OCI-M2 (cell line): ENCODE measurements at regions not wholly inside any gene's neighbourhood (a gene's known extent, or its start where the extent isn't known, plus 50 kb on each side); places are given as distances from the start of the nearest gene placed in this dataset.
"Not testable (repeated sequence)": the region's sequence is repeated elsewhere in the genome, so short reads cannot be mapped to it uniquely, and the experiment has no call there.

Experiments
- DNase-seq: peaks from one replicate; lab custom pipeline; 2025; ENCODE audit not compliant: unreplicated experiment; lab: John Stamatoyannopoulos, UW

DNA sequence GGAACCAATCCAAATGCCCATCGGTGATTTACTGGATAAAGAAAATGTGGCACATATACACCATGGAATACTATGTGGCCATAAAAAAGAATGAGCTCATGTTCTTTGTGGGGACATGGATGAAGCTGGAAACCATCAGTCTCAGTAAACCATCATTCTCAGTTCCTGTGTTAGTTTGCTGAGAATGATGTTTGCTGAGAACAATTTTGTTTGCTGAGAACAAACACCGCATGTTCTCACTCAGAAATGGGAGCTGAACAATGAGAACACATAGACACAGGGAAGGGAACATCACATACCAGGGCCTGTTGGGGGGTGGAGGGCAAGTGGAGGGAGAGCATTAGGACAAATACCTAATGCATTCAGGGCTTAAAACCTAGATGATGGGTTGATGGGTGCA, 185.5 kb downstream of the ANXA1 start:
- not testable (repeated sequence) for DNase-seq

DNA sequence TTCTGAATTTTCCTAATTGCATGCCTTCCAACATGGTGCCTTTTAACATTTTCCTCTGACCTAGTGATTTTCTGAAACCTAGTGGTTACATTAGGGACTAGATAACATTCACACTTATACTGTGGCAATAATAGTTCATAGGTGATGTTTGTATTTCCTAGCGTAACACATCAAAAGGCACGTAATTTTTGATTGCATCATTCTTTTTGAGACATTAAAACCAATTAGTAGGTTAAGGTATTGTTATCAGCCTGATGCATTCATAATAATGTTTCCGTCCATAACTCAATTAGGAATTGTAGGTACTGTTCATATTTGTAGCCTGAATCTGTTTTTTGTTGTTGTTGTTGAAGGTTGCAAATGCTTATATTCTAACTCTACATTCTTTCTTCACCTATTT, 192.4 kb downstream of the ANXA1 start:
- no peak for DNase-seq

DNA sequence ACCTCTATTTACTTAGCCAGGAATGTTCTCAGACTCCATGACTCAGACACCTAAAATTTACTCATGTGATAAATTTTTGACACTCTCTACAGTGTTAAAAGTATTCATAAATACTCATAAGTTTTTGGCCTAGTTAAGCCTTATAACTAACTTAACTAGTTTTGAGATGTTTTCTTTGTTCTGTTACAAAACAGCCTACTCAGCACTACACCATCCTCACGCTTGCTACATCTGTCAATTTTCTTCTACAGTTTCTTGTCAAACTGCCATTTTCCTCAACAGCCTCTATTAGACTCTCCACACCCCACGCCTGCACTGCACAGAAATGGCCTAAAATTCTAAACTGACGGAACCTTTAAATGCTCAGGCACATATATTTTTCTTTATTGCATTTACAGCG, 195.5 kb downstream of the ANXA1 start:
- no peak for DNase-seq

DNA sequence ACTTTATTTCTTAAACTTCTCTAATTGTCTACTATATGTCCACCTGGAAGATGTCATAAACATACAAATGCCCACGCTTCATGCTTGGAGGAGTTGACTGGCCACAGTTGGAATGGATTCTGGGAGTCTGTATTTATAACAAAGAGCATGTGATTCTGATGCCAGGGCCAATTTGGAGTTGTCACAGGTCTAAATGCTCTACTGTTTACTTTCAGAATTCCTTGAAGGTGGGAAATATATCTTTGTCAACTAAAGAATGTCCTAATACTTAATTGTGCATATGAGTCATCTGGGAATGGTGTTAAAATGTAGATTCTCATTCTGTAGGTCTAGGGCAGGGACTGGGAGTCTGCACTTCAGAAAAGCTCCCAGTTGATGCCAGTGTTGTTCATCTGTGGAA, 196.1 kb downstream of the ANXA1 start:
- DNase-seq = no peak

DNA sequence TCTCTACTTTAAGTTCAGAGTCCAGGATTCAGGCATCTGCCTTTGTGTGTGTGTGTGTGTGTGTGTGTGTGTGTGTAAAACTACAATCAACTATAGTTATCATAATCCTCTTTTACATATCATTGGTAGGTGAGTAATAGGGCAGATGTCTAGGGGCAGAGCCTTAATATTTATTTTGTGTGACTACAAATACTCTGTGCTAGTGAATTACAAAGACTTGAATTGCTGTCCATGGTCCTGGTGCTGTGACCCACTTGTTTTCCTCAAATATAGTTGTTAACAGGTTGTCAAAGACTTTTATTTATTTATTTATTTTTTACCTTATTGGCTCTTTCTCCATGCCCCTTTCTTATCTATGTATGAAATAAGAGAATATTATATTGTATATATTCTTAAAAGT, 196.8 kb downstream of the ANXA1 start:
- DNase-seq = no peak

DNA sequence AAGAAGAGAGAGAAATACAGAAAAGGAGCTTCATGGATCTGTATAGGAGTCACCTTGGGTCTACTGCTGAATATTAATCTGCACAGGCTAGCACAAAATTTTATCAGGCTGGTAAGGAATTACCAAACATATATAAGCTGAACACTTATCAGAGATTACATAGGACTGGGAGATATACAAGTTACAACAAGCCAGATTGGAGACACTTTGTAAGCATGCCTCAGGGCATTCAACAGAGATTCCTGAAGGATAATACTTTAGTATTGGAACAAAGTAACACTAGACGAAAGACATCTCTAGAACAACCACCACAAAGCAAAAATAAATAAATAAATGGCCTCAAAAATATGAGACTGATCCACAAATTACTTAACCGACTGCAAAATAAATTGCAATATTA, 197.8 kb downstream of the ANXA1 start:
- no peak for DNase-seq

DNA sequence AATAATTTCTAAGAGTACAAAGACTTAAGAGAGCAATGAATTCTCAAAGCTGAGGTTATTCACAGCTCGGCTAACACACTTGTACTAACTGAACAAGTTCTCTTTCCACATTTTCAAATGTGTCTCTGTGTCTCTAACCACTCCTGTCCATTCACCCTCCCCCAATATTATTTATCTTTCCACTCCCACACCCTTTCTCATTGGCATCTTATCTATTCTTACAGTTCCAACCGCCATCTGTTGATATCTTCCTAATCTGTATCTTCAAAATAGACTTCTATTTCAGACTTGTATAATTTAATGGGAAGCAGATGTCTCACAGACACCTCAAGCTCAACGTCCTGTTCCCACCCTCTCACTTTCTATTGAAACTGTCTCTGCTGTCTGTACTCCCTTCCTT, 205.9 kb downstream of the ANXA1 start:
- peak; percentile 48 for DNase-seq

DNA sequence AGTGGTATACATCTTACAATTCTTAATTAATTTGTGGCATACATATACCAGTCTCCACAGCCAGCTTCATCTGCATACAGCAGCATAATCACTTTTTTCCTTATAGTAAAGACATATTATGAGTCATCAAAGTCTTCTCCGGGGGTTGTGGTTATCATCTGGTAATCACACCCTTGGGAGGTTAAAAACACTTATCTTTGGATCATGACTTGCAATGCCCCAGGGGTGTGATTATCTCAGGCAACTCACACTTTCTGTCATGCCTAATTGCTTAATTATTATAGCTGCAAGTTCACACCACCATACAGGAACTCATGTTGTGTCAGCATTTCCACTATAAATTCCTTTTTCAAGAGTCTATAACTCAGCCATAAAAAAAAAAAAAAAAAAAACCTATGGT, 218.4 kb downstream of the ANXA1 start:
- DNase-seq = no peak

DNA sequence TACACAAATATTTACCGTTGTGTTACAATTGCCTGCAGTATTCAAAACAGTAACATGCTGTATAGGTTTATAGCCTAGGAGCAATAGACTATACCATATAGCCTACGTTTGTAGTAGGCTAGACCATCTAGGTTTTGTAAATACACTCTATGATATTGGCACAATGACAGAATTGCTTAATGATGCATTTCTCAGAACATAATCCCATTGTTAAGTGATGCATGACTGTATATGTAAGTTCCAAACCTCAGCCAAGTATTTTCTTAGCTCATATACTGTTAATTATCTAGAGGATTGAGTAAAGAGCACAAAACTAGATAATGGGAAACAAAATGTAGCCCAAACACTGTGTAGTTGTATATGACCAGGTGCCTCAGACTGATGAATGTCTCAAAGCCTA, 220.1 kb downstream of the ANXA1 start:
- DNase-seq = no peak

DNA sequence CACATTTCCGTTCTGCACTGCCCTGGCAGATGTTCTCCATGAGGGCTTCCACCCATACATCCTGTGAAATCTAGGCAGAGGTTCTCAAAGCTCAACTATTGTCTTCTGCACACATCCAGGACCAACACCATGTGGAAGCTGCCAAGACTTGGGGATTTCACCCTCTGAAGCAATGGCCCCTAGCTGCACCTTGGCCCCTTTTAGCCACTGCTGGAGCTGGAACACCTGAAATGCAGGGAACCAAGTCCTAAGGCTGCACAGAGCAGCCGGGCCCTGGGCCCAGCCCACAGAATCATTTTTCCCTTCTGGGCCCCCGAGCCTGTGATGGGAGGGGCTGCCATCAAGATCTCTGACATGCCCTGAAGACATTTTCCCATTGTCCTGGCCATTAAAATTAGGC, 228.7 kb downstream of the ANXA1 start:
- DNase-seq = no peak

DNA sequence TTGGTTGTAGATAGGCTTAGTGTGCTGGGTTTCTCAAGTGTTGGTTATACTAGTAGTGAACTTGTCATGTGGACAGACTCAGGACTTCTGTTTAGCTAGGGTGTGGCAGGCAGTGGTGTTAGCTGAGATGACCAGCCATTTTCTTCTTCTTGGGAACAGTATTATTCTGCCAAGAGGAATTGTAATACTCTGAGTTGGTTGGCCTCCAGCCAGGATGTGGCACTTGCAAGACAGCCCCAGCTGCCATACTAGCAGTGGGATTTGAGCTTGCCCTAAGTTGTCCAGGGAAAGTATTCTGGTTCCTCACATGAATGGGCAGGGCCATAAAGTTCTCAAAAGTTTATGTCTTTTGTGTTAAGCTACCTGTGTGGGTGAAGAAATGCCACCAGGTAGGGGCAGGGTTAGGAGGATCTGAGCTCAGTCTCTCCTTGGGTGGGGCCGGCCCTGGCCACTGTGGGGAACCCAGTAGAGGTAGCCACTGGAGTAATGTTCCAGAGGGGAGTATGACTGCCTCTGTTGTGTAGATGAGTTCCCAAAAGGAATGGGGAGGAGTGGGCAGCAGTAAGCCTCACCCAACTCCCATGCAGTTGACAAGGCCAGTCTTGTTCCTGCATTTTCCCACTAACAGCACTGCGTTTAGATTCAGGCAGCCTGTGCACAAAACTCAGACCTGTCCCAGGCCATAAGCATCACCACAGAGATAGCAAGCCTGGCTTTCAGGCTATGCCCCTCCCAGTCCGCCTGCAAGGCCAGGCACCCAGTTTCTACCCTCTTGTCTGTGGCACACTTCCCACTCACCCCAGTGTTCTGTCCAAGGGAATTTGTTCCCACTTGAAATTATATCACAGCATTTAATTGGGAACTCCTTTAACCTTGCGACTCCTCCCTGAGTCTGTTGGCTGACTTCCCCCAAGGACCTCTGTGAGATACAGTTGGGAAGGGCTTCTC, 250.7 kb downstream of the ANXA1 start:
- no peak for DNase-seq

DNA sequence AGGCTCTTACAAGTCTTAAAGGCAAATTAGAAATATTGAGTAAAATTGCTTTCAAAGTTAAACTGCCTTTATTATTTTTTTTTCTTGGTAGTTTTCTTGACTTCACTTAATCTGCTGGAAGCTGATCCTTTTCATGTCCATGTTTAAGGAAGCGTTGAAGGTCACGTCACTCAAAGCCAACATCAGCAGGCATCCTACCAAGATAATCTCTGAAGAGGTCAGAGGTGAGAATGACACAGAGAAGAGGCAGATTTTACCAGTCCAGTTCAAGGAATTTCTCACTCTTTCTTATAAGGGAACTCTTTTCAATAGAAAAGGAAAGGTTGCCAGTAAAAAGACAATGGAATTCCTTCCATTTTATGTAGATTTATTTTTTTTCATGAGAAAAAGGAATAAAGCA, 259.8 kb downstream of the ANXA1 start:
- DNase-seq = no peak

DNA sequence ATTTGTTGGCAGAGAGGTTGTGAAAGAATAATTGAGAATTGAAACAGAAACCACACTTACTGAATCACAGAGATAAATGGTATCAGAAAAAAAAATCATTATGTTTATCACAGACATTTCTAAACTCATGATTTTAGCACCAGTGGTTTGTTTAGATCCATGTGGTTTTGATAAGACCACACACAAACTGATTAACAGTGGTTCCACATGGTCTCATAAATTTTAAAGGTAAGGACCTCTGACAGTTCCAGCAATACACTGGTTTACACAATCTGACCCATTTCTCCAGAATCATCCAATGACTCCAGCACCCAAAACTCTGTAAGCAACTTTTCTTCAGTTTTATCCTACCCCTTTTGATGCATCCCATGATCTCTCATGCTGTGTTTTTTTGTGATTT, 261.2 kb downstream of the ANXA1 start:
- DNase-seq = no peak

DNA sequence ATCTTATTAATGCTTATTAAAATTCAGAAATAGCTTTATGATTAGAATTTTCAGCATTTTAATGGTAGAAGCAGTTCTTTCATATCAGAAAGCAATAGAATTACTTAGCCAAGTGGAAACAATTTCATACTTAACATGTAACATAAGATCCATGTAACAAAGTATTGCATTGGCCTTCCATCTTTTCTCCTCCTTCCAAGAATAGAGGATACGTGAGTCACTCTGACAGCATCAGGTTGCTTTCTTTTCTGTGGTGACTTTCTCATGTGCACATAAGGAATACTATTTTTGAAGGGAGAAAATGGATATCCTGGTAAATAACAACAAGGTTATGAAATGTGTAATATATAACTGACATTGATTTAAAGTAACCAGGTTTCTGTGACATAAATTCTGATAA, 272.2 kb downstream of the ANXA1 start:
- no peak for DNase-seq

DNA sequence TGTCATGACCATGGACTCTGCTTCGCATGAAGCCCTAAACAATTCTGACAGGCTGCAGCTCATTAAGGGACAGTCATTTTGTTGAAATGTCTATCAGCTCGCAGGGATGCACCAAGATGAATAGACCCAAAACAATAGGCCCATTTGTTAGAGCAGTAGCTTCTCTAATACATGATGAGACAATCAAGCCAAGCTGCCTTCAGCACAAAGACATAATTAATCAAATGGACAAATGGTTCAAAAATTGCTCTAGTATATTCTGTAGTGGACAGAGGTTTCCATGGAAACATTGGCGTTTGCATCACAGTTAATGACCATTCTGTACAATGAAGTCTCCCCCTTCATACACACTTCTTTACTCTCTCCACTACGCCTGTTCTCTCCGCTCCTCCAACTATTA, 274.6 kb downstream of the ANXA1 start:
- no peak for DNase-seq

DNA sequence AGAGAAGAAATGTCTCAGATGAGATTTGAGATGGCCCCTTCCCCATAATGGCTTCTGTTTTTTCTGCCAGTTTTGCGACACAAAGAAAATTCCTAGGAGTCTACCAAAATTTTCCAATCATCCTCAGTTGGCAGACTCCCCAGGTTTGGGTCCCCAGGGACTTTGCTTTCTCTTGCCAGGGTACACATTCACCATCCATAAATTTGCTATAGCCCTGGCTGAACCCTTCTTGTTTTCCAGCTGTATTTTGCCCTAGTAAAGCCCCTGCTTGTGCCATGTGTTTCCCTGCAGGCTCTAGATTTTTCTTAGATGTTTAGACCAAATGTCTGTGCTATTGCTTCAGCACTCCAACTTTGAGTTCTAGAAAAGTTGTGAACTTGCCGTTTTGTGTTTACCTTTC, 283.2 kb downstream of the ANXA1 start:
- no peak for DNase-seq

DNA sequence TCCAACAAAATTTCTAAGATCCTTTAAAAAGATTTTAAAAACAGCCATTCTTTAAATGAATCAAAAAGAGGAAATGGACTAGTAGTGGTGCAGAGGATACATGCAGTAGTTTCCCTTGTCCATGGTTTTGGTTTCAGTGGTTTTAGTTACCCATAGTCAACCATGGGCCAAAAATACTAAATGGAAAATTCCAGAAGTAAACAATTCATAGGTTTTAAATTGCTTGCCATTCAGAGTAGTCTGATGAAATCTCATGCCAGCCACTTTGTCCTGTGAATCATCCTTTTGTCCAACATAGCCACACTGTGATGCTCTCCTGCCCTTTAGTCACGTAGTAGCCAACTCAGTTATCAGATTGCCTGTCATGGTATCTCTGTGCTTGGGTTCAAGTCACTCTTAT, 286.1 kb downstream of the ANXA1 start:
- no peak for DNase-seq

DNA sequence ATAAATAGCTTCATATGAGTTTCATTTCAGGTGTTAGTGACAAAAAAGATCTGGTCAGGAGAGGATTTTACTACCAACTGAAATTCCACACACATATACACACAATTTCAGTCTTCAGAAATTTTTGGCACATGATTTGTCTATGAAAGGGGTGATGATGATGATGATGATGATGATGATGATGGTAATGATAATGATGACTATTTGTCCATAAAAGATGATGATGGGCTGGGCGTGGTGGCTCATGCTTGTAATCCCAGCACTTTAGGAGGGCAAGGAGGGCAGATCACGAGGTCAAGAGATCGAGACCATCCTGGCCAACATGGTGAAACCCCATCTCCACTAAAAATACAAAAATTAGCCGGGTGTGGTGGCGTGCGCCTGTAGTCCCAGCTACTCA, 288.2 kb downstream of the ANXA1 start:
- DNase-seq = not testable (repeated sequence)

DNA sequence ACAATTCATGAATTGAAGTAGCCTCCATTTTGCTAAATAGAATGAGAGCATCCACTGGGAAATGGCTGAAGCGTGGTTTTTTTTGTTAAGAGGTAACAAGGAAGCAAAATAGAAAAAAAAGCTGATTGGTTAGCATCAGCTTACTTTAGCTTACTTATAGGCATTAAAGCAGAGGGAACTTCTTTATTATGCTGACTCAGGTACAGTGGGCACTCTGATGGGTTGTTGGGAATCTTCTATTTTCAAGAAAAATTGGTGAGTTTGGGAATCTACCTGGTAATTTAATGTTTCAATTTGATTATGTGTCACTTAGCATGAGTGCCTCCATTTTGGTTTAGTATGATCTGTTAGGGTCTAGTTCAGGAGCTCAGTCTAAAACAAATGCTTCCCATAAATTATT, 289.6 kb downstream of the ANXA1 start:
- DNase-seq = no peak

DNA sequence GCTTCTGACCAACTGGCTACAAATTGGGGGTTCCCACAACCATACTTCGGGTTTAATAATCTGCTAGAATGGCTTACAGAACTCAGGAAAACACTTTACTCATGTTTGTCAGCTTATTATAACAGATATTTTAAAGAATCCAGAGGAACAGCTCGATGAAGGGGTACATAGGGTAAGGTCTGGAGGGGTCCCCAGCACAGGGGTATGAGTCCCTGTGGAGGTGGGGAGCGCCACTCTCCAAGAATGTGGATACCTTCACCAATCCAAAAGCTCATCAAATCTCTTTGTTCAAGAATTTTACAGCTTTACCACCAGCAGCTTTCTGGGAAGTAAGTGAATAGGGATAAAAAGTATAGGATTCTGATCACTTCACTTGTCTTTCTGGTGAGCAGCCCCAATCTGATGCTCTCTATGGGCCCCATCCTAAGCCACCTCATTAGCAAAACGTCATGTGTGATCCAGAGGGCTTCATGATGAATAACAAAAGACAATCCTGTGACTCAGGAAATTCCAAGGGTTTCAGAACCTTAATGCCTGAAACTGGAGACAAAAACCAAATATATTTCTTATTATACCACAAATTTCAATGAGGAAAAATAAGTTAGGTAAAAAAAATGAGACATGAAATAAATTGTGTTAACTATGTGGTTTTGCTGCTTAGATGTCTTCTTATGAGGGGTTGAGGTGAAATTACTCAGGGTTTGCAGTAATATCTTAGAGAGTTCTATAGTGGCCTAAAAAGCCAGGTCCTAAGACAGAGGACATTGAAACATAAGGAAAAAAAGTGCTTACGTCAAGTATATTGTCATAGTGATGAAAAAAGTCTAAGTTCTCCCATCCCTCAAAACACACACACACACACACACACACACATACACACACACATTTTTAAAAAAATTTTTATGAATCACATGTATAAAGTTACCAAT, 290.5 kb downstream of the ANXA1 start:
- no peak for DNase-seq

DNA sequence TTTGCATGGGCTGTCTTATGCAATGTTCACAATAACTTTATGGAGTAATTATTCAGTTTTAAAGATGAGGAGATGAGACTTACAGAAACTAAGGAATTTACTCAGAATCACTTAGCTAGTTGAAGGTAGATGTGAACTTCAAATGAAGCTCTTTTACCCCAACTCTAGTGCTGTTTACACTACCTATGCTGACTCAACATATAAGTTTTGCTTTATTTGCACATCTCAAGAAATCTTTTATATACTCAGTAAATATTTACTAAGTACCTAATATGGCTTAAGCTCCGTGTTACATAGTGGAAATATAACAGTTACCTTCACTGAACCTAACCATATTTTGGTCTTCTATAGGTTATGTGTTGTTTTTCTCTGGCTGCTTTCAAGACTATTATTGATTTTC, 293.2 kb downstream of the ANXA1 start:
- DNase-seq = no peak

DNA sequence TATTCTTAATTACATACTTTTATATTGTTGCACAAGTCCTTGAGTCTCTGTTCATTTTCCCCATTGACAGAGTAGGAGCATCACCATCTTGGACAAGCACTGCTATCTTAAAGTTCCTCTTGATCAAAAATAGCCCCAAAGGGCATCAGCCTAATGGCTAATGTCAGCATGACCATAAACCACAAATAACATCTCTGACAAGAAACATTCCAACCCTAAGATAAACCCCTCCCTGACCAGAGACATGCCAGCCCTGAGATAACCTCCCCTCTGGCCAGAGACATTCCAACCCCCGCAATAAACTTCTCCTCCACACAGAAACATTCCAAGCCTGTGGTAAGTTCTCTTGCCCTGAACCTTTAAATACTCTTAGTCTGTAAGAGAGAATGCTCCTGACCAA, 293.7 kb downstream of the ANXA1 start:
- not testable (repeated sequence) for DNase-seq
